ENCODE measurements at regions not wholly inside any gene's neighbourhood (a gene's known extent, or its start where the extent isn't known, plus 50 kb on each side); places are given as distances from the start of the nearest gene placed in this dataset.

- ChIA-PET CTCF (no interaction called here), POLR2A (no interaction called here)
- no peak for TF ChIP-seq CTCF (IDR thresholded peaks at IDR 0.05; ENCODE audit: control extremely low read depth, extremely low read depth, low read depth, missing control alignments)
- DNase-seq (ENCODE audit: extremely low spot score), result no peak
Observed at GRCh38 chr2:239760596-239760995, 264.5 kb downstream of the NDUFA10 start.

- TF ChIP-seq CTCF (IDR thresholded peaks at IDR 0.05; ENCODE audit: control extremely low read depth, extremely low read depth, low read depth, missing control alignments), result no peak
- ChIA-PET POLR2A (no interaction called here), CTCF (no interaction called here)
- DNase-seq (ENCODE audit: extremely low spot score), result no peak
Observed at GRCh38 chr2:239758279-239758877, 266.8 kb downstream of the NDUFA10 start.

GRCh38 chr2:239756790-239757760, 268.1 kb downstream of the NDUFA10 start:
- TF ChIP-seq CTCF (IDR thresholded peaks at IDR 0.05; ENCODE audit: control extremely low read depth, extremely low read depth, low read depth, missing control alignments), result no peak
- DNase-seq (ENCODE audit: extremely low spot score), result no peak
- POLR2A ChIA-PET, result no interaction called here
- CTCF ChIA-PET, result no interaction called here

GRCh38 chr2:239756031-239756789, 268.9 kb downstream of the NDUFA10 start:
- ChIA-PET POLR2A (no interaction called here), CTCF (no interaction called here)
- TF ChIP-seq CTCF (IDR thresholded peaks at IDR 0.05; ENCODE audit: control extremely low read depth, extremely low read depth, low read depth, missing control alignments), result no peak
- no peak for DNase-seq (ENCODE audit: extremely low spot score)

- DNase-seq (ENCODE audit: extremely low spot score), result no peak
- ChIA-PET POLR2A (no interaction called here), CTCF (no interaction called here)
- no peak for TF ChIP-seq CTCF (IDR thresholded peaks at IDR 0.05; ENCODE audit: control extremely low read depth, extremely low read depth, low read depth, missing control alignments)
Observed at GRCh38 chr2:239753401-239753837, 271.7 kb downstream of the NDUFA10 start.

- ChIA-PET POLR2A (no interaction called here), CTCF (no interaction called here)
- no peak for TF ChIP-seq CTCF (IDR thresholded peaks at IDR 0.05; ENCODE audit: control extremely low read depth, extremely low read depth, low read depth, missing control alignments)
- DNase-seq (ENCODE audit: extremely low spot score), result no peak
Observed at GRCh38 chr2:239752951-239753350, 272.2 kb downstream of the NDUFA10 start.

Measured in GM10248 (cell line).